Hematopoietic multipotent progenitor cell treated with erythropoietin and hydrocortisone succinate and interleukin-3 and kit ligand, for 6 days (in vitro differentiated cells): ENCODE measurements at regions not wholly inside any gene's neighbourhood (a gene's known extent, or its start where the extent isn't known, plus 50 kb on each side); places are given as distances from the start of the nearest gene placed in this dataset.

Experiments used
- DNase-seq: peaks from one replicate; pipeline ENCODE4 v3.0.0-alpha.2; 2015

DNA sequence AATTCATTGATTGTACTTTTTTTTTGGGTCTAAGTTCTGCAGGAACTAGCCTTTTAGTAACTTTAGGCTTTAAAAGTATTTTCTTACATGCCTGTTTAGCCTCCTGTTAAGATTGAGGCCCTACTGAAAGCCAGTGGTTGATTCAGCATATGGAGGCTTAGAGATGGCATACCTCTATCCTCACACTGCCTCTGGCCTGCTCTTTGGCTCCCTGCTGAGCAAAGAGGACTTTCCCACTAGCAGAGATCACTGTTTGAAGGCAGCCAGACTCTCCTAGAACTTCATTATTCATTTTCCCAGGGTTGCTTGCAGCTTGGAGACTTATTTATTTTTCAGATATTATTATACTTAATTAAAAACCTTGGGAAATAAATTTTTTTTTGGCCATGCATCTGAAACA lies 405.6 kb upstream of the MEX3C start:
- no peak for DNase-seq

DNA sequence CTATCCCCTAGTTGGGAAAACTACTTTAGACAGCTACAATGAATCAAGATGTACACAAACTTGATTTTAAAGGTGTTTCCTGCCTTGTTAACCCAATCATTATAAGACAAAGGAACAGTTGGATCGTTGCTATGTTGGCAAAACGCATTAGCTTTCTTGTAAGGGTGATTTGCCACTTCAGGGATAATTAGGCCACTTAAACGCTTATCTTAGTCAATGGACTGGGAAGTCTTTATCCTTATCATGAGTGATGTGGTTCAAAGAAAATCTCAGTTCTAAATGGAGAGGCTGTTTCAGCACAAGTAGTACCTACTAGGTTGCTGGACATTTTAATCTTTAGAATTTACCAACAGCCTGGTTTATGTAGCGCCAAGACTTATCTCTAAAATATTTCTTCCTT lies 406.1 kb upstream of the MEX3C start:
- DNase-seq = no peak

DNA sequence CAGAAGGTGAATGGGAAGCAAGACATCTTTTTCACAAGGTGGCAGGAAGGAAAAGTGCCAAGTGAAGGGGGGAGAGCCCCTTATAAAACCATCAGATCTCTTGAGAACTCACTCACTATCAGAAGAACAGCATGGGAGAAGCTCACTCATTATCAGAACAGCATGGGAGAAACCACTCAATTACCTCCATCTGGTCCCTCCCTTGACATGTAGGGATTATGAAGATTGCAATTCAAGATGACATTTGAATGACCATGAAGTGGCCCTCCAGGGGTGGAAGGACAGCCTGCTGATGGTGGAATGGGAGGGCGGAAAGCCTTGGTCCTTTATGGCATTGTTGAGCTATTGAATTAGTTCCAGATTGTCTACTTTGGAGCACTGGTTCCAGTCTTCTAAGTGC lies 413.0 kb upstream of the MEX3C start:
- no peak for DNase-seq

GRCh38 chr18:51611326-51611725 lies 413.8 kb upstream of the MEX3C start:
- no peak for DNase-seq

- no peak for DNase-seq
Observed at GRCh38 chr18:51614033-51614432, 416.6 kb upstream of the MEX3C start.

DNA sequence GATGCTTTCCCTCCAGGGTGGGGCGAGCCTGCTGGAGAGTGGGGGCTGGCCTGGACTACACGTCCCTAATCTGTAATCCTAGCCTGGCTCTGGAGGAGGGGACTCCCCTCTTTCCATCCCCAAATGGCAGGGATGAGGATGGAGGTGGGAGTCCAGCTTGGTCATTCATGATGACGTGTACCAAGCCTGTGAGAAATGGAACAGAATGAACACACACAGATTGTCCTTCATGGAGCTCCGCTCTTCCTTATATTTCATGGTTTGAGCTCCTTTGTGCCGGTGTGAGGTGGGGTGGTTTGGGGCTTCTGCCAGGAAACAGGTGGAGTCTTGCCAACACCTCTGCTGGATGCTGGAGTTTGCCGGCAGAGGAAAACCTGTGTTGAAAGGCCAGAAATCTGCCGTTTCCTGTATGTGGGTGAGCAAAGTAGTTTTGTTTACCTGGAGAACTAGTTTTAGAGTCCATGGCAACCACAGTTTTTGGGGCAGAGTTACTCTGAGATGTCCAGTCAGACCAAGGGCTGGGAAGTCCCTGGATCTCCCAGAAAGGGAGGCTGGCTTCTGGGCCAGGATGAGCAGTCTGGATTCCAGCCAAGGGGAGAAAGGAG lies 417.6 kb upstream of the MEX3C start:
- no peak for DNase-seq

GRCh38 chr18:51617167-51617566 lies 419.7 kb upstream of the MEX3C start:
- DNase-seq = no peak

DNA sequence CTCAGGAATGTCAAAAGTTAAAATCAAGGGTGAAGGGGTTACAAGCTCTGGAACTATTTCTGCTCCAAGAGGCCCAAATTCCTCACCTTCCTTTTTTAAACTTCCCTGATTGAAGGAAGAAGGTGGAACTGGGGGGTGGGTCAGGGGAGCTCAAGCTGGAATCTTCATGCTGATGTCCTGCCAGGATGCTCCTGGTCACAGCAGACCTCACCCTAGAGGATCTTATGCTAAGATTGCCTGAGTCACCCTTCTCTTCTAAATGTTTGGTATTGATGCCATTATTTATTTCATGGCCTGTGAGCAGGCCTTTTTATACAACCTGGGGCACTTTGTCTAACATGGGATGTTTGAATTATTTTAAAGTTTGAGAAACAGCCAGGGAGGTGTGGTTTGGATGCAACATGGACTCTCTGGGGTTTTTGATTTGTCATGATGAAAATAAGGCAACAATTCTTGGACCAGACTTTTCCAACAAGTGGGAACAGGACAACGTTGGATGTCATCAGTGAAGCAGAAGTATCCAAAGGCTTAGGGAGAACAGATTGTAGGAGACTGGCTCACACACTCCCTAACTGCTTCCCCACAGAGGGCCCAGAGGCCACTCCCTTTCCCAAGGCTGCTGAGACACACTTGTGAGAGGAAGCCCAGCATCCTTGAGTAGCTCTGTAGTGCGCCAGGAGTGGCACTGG lies 420.2 kb upstream of the MEX3C start:
- DNase-seq = no peak

- no peak for DNase-seq
Observed at GRCh38 chr18:51619283-51619682, 421.8 kb upstream of the MEX3C start.

DNA sequence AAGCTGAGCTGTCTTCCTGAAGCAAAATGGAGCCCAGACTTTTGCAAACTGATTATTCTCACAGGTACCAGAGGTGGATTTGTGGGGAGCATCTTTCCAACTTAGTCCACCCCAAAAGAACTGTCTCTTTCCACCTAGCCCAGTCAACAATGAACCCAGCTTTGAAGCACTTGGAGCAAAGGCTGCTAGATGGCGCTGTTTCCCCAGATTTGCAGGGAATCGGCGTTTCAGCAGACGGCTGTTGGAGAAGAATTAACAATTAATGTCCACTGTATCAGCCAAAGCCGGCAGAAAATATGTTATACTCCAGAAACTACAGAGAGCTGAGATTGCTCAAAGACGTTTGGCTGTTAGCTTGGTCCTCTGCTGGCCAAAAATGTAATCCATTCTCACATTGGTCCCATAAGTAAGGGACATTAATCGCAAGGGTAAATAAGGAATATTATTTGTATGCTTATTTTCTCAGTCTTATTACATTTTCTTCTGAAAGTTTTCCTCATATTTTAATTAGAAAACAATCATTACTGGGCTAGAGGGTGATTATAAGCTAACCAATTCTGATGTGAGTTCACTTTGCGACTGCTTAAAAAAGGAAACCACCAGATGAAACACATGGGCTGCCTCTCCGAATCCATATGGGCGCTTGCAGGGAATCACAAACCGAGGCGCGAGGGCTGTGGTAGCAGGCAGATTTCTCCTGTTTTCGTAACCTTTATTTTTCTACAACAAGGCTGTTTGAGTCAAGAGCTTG lies 423.8 kb upstream of the MEX3C start:
- peak; percentile 60 for DNase-seq

GRCh38 chr18:51621864-51622160 lies 424.3 kb upstream of the MEX3C start:
- no peak for DNase-seq

DNA sequence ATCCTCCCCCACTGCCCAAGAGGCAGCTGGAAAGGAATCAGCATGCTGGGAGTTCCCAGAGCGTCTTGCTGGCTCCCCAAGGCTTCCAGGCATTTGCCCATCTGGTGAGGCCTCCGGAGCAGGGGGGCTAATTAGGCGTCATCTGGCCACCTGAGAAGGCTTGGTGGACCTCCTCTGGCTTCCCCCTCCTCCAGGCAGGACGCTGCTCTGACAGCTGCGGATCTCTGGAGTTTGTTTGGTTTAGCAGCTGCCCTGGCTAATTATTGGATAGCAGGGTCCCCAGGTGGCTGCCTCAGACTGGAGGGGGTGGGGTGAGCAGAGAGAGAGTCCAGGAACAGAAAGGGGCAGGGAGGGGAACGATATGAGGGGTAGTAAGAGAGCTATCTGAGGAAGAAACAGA lies 425.2 kb upstream of the MEX3C start:
- no peak for DNase-seq

GRCh38 chr18:51623653-51624052 lies 426.2 kb upstream of the MEX3C start:
- DNase-seq = no peak

GRCh38 chr18:51630706-51631105 lies 433.2 kb upstream of the MEX3C start:
- DNase-seq = no peak

DNA sequence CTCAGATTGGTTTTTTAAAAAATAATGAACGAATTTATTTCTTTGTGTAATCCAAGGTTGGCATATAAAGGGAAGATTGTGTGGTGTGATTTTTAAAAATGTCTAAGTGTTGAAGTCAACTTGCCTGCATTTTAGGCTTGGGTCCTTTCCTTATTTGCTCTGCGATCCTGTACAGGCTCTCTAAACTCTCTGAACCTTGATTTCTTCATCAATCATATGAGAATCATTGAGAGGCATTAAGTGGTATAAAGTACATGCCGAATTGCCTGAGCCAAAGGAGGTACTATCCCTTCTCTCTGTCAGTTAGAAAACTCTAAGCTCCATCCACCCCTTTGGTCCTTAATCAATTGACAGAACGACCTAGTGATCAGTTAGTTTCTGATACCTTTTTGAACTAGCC lies 440.4 kb upstream of the MEX3C start:
- DNase-seq = no peak

GRCh38 chr18:51639541-51639940 lies 442.1 kb upstream of the MEX3C start:
- no peak for DNase-seq

- DNase-seq = no peak
Observed at GRCh38 chr18:51643483-51643882, 446.0 kb upstream of the MEX3C start.

GRCh38 chr18:51645607-51646006 lies 448.1 kb upstream of the MEX3C start:
- DNase-seq = no peak

DNA sequence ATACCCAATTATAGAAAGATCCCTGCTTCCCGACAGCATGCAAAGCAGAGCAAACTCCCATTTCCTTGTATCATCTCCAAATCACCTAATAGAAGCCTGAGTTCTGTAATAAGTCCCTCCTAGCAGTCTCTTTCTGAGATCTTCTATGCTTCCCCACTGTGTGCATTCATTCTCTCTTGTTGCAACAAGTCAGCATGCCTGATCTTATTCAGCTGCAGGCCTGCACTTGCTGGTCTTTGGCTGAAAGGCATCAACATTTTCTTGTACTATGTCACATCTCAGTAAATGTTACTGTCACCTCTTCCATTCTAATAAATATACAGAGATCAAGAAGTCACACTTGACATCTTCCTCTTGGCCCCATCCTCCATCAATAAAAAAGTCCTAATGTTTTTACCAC lies 449.9 kb upstream of the MEX3C start:
- DNase-seq = no peak

DNA sequence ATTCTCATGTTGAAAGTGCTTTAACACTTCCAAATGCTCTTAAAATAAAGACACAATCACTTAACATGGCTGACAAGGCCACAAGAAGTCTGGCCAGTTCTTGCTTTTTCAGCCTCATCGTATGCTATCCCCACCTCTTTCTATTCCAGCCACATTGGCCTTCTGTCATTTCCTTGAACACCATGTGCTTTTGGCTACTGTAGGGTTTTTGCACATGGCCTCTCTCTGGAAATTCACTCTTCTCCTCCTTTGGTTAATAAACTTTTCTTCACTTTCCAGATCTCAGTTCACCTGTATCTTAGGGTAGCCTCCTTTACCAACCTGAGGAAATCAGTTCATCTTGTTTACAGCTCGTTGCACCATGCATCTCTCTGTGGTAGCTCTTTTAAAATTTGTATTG lies 450.5 kb upstream of the MEX3C start:
- no peak for DNase-seq

DNA sequence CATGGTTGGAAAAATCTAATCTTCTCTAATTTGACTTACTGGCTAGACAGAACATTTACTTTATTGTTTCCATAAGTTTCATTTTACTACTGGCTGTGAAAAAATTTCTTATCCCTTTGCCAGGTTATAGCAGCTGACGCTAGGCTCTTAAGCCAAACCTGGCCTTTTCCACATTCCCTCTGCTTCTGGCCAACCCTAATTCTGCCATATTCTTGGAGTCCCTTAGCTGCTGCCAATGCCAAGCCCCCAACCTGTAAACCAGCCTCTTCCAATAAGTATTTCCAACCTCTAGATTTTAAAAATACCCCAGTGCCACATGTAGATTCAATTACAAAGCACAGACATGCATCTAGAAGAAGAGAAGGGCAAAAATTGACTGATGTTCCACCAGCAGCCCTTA lies 452.3 kb upstream of the MEX3C start:
- no peak for DNase-seq

- no peak for DNase-seq
Observed at GRCh38 chr18:51651761-51652160, 454.3 kb upstream of the MEX3C start.

DNA sequence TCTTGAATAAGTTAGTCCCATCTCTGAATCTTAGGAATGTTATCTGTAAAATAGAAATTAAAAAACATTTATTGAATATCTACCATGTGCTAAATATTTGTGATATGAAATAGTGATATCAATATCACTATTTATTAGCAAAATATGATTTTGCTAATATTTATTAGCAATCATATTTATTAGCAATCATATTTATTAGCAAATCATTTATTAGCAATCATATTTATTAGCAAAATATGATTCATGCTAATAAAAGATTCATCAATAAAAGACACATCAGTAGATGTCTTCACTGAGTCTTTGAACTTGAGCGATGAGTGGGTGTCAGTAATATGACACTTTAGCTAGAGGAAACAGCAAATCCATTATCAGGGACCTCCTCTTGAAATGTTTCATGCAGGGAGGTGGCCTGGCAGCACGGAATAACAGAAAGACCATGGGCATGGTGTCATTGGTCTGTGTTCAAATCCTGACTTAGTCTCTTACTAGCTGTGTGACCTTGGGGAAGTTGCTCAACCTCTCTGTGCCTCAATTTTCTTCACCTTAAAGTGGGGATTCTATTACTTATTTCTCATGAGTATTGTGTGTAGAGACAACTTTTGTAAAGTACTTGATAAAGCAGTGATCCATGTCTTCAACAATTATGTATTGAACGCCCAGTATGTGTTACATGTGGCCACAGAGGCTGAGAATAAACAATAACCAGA lies 456.2 kb upstream of the MEX3C start:
- DNase-seq = no peak
